ENCODE measurements at regions not wholly inside any gene's neighbourhood (a gene's known extent, or its start where the extent isn't known, plus 50 kb on each side); places are given as distances from the start of the nearest gene placed in this dataset.

DNA sequence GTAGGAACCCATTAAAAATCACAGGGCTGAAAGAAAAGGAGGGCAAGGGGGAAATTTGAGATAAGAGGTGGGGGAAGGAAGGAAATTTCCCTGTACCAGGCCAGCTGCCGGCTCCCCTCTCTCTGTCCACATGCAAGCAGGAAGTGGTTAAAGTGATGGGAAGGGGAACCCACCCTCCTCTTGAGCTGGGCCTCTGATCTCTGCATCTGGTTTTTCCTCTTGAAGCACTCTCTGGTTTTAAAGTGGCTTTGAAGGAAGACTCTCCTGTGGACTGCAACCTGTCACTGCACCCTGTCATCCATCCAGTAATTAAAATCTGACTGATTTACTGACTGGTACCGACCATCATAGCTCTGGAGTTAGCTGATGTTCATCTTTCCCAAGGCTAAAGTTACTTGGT lies 239.6 kb downstream of the TSHZ3 start:
- H2AFZ ChIP-seq (ENCODE audit: low read depth, low read length): no peak overlapping the region
- no peaks in the 10 kb centered on the region for H3K27me3 ChIP-seq (ENCODE audit: insufficient read depth, low read length)
- H3K4me3 ChIP-seq (ENCODE audit: low read length): no peak overlapping the region
- H3K36me3 ChIP-seq (ENCODE audit: insufficient read depth, low read length): no peaks in the 10 kb centered on the region
- no peaks in the 10 kb centered on the region for H3K9me3 ChIP-seq (ENCODE audit: low read length)
- H3K4me1 ChIP-seq (ENCODE audit: insufficient read depth, low read length): no peaks in the 10 kb centered on the region

DNA sequence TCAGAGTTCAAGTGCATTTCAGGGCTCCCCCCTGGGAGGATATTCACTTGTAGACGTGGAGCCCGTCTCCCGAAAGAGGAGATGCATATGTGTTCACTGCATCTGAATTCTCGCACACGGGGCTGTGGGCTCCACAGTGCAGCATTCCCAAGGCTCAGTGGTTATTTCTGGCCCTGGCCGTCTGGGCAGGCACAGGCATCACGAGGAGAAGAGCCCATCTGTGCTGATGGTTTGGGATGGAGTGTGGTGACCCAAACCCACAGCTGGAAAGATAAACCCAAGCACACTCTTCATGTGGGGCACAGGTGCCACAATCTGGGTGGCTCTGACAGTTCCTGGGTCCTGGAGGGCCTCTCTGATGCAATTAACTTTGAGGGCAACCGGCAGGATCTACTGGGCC lies 242.1 kb downstream of the TSHZ3 start:
- H3K4me3 ChIP-seq (ENCODE audit: low read length): no peak overlapping the region
- no peaks in the 10 kb centered on the region for H3K27me3 ChIP-seq (ENCODE audit: insufficient read depth, low read length)
- H3K36me3 ChIP-seq (ENCODE audit: insufficient read depth, low read length): no peaks in the 10 kb centered on the region

DNA sequence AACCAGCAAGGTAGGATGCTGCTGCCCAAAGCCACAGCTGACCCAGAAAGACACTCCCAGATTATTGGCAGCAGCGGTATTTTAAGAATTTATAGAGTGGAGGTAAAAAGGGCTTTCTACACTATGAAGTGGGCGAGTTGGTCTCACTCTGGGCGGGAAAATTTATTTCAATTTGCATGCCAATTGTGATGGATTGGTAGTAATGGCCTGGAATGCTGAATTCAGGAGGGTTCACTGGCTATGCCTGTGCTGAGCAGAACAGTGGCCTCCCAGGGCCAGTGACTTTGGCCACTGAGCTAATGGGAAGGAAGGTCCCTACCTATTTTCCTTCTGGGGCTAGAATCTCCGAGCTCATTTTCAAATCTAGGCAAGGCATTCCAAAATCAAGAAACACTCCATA lies 243.5 kb downstream of the TSHZ3 start:
- Histone ChIP-seq H3K9me3 (ENCODE audit: low read length) (no peaks in the 10 kb centered on the region), H2AFZ (ENCODE audit: low read depth, low read length) (no peak overlapping the region), H3K4me1 (ENCODE audit: insufficient read depth, low read length) (no peaks in the 10 kb centered on the region), H3K4me3 (ENCODE audit: low read length) (no peak overlapping the region), H3K36me3 (ENCODE audit: insufficient read depth, low read length) (no peaks in the 10 kb centered on the region), H3K27me3 (ENCODE audit: insufficient read depth, low read length) (no peaks in the 10 kb centered on the region)

More for the DNA sequence above, 242.1 kb downstream of the TSHZ3 start:
- no peak overlapping the region for H2AFZ ChIP-seq (ENCODE audit: low read depth, low read length)
- H3K9me3 ChIP-seq (ENCODE audit: low read length): no peaks in the 10 kb centered on the region
- H3K4me1 ChIP-seq (ENCODE audit: insufficient read depth, low read length): no peaks in the 10 kb centered on the region

DNA sequence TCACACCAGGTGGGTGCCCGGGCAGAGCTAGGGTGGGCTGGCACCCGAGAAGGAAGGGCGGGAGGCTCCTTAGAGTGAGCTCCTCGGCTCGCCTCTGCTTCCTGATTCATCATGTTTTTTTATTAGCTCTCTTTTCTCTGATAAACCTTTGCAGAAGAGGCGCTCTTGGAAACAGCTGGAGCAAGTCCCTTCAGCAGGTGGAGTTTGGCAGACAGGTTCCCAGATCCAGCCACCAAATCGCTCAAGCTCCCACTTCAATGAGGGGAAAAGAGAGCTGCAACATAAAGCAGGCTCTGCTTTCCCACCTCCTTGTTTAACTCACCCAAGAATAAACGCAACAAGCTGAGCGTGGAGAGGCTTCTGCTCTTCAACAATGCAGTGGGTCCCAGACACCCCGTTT lies 244.8 kb downstream of the TSHZ3 start:
- no peaks in the 10 kb centered on the region for H3K9me3 ChIP-seq (ENCODE audit: low read length)
- no peak overlapping the region for H2AFZ ChIP-seq (ENCODE audit: low read depth, low read length)
- H3K4me1 ChIP-seq (ENCODE audit: insufficient read depth, low read length): no peaks in the 10 kb centered on the region
- no peak overlapping the region for H3K4me3 ChIP-seq (ENCODE audit: low read length)
- no peaks in the 10 kb centered on the region for H3K27me3 ChIP-seq (ENCODE audit: insufficient read depth, low read length)
- no peaks in the 10 kb centered on the region for H3K36me3 ChIP-seq (ENCODE audit: insufficient read depth, low read length)

DNA sequence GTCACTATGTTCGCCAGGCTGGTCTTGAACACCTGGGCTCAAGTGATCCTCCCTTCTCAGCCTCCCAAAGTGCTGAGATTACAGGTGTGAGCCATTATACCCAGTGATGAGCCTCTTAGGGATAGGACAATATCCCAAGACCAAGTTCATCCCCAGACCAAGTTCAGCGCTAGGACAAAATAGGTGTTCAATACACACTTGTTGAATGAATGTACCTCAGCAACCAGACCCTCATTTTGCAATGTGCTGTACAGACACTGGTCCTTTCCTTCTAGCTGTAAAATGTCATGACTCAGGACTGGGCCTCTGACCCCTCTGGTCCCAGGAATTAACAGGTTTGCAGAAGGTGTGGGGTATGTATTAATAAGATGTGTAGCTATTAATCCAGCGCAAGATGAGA lies 246.0 kb downstream of the TSHZ3 start:
- H3K27me3 ChIP-seq (ENCODE audit: insufficient read depth, low read length): no peaks in the 10 kb centered on the region
- H3K4me3 ChIP-seq (ENCODE audit: low read length): no peak overlapping the region
- no peaks in the 10 kb centered on the region for H3K9me3 ChIP-seq (ENCODE audit: low read length)
- H2AFZ ChIP-seq (ENCODE audit: low read depth, low read length): no peak overlapping the region
- no peaks in the 10 kb centered on the region for H3K4me1 ChIP-seq (ENCODE audit: insufficient read depth, low read length)
- no peaks in the 10 kb centered on the region for H3K36me3 ChIP-seq (ENCODE audit: insufficient read depth, low read length)

DNA sequence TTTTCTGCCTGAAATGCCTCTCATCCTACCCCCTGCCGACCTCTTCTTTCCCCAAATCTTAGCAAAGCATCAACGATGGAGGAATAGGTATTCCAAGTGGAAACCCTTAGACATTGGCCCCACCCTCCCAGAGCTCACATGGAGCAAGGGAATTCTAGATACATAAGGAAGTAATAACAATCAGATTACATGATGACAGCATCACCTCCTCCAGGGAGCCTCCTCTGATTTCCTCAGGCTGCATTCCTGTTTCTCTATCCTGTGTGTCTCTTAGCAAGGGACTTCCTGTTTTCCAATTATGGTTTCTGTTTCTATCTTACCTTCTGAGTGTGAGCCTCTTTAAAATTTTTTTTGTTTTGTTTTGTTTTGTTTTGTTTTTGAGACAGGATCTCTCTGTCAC lies 246.6 kb downstream of the TSHZ3 start:
- H3K9me3 ChIP-seq (ENCODE audit: low read length): no peaks in the 10 kb centered on the region
- H3K36me3 ChIP-seq (ENCODE audit: insufficient read depth, low read length): no peaks in the 10 kb centered on the region
- no peak overlapping the region for H3K4me3 ChIP-seq (ENCODE audit: low read length)
- H3K4me1 ChIP-seq (ENCODE audit: insufficient read depth, low read length): no peaks in the 10 kb centered on the region
- H3K27me3 ChIP-seq (ENCODE audit: insufficient read depth, low read length): no peaks in the 10 kb centered on the region
- H2AFZ ChIP-seq (ENCODE audit: low read depth, low read length): no peak overlapping the region

DNA sequence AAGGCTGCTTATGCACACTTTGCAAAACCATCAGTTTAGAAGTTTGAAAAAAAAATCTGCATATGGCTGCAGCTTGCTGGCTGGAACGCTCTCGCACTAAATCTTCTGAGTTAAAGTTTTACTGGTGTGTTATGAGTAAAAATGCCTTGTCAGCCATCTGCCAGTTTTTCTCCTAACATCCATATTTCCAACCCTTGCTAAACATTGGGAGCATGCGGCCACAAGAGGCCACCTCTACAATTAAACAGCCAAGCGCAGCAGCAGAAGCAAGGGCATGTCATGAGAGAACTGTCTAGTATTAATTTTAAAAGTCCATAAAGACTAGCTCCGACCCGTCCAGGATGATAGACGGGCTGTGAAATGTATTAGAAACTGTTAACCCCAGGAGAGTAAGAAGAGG lies 248.3 kb downstream of the TSHZ3 start:
- Histone ChIP-seq H3K4me1 (ENCODE audit: insufficient read depth, low read length) (no peaks in the 10 kb centered on the region), H3K27me3 (ENCODE audit: insufficient read depth, low read length) (no peaks in the 10 kb centered on the region), H3K36me3 (ENCODE audit: insufficient read depth, low read length) (no peaks in the 10 kb centered on the region), H2AFZ (ENCODE audit: low read depth, low read length) (no peak overlapping the region), H3K4me3 (ENCODE audit: low read length) (no peak overlapping the region), H3K9me3 (ENCODE audit: low read length) (no peaks in the 10 kb centered on the region)

DNA sequence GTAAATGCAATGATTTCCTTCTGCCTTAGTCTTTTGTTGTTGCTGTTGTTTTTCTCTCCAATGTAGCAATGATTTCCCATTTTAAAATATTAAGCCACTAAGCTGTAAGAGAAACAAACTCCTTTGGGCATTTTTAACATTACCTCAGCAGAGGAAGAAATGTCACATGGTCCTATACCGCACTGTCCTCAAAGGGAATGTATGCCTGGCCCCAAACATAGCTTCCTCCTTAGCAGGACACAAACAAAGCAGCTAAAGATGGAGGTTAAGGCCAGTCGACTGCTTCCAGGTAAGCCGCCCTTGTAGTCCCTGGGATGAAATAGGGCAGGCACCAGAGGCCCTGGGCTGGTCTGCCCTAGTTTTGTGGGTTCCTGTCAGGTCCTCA lies 249.0 kb downstream of the TSHZ3 start:
- Histone ChIP-seq H3K4me1 (ENCODE audit: insufficient read depth, low read length) (no peaks in the 10 kb centered on the region), H2AFZ (ENCODE audit: low read depth, low read length) (no peak overlapping the region), H3K27me3 (ENCODE audit: insufficient read depth, low read length) (no peaks in the 10 kb centered on the region), H3K4me3 (ENCODE audit: low read length) (no peak overlapping the region), H3K9me3 (ENCODE audit: low read length) (no peaks in the 10 kb centered on the region), H3K36me3 (ENCODE audit: insufficient read depth, low read length) (no peaks in the 10 kb centered on the region)

DNA sequence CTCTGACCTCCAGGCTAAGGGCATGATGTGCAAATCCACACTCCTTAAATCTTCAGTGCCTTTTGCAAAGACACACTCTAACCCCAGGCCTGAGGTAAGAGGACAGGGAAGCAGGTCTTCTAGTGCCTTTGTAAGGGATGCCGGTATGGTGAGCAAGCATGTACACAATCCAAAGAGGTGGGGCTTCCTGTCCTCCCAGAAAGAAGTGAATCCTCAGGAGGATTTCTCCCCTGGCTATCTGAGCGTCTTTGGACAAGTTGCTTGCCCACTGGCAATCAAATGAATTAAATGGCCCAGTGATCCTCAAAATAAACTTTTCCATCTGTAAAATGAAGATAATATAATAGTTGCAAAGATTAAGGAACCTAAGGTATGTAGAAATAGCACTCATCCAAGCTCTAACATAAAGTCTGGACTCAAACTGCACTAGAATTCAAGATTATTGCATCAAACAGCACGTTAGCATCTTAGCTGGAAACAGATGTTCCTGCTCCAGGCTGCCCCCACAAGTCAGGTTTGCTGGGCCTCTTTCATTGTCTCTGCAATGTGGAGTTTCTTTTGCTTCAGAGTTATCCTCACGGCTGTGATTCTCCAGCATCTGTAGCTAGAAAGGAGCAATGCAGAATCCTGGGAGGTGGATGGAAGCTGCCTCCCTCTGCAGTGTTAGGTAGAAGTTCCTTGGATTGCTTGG lies 249.6 kb downstream of the TSHZ3 start:
- Histone ChIP-seq H3K36me3 (ENCODE audit: insufficient read depth, low read length) (no peaks in the 10 kb centered on the region), H3K4me3 (ENCODE audit: low read length) (no peak overlapping the region), H3K4me1 (ENCODE audit: insufficient read depth, low read length) (no peaks in the 10 kb centered on the region), H3K9me3 (ENCODE audit: low read length) (no peaks in the 10 kb centered on the region), H3K27me3 (ENCODE audit: insufficient read depth, low read length) (no peaks in the 10 kb centered on the region), H2AFZ (ENCODE audit: low read depth, low read length) (no peak overlapping the region)

DNA sequence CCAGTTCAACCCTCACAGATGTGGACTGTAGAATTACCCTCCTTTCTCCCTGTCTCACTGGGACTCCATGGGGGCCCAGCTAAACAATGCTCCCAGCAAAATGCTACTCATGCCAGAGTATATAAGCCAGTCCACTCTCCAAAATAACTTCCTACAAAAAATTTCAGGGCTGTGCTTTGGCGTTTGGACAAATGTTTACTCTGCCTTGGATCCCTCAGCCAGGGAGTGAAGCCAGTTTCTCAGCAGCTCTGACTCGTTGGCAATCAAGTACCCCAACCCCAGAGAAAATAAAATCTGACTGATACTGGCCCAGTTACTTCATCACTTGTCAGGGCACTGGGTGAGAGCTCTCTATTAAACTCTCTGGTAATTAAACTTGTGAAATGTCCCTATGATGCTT lies 250.4 kb downstream of the TSHZ3 start:
- H3K36me3 ChIP-seq (ENCODE audit: insufficient read depth, low read length): no peaks in the 10 kb centered on the region
- no peaks in the 10 kb centered on the region for H3K4me1 ChIP-seq (ENCODE audit: insufficient read depth, low read length)
- no peaks in the 10 kb centered on the region for H3K27me3 ChIP-seq (ENCODE audit: insufficient read depth, low read length)
- H3K9me3 ChIP-seq (ENCODE audit: low read length): no peaks in the 10 kb centered on the region
- H3K4me3 ChIP-seq (ENCODE audit: low read length): no peak overlapping the region
- H2AFZ ChIP-seq (ENCODE audit: low read depth, low read length): no peak overlapping the region

DNA sequence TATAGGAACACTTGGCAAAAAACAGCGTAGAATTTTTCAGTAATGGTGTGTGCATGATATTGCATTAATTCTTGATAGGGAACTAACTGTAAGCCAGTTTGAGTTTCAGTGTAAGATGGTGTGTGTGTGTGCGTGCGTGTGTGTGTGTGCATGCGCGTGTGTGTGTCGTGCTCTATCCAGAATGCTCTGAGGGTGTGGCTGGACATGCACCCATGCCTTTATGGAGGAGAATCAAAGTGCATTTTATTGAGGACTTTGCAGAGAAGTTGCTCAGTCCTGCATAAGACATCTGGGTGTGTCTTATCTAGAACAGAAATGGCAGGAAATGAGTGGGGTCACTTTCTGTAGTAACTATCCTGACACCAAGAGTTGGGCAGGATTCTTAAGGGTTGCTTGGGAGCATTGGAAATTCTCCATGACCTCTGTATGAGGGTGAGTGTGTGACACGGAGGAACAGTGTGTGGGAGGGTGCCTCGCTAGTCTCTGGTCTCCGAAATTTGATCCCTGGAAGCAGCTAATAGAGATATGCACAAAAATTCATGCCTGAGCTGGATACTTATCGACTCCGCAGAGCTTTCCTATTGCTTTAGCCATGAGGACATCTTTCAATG lies 252.2 kb downstream of the TSHZ3 start:
- Histone ChIP-seq H3K27me3 (ENCODE audit: insufficient read depth, low read length) (no peaks in the 10 kb centered on the region), H3K36me3 (ENCODE audit: insufficient read depth, low read length) (no peaks in the 10 kb centered on the region), H2AFZ (ENCODE audit: low read depth, low read length) (no peak overlapping the region), H3K4me1 (ENCODE audit: insufficient read depth, low read length) (no peaks in the 10 kb centered on the region), H3K4me3 (ENCODE audit: low read length) (no peak overlapping the region), H3K9me3 (ENCODE audit: low read length) (no peaks in the 10 kb centered on the region)

DNA sequence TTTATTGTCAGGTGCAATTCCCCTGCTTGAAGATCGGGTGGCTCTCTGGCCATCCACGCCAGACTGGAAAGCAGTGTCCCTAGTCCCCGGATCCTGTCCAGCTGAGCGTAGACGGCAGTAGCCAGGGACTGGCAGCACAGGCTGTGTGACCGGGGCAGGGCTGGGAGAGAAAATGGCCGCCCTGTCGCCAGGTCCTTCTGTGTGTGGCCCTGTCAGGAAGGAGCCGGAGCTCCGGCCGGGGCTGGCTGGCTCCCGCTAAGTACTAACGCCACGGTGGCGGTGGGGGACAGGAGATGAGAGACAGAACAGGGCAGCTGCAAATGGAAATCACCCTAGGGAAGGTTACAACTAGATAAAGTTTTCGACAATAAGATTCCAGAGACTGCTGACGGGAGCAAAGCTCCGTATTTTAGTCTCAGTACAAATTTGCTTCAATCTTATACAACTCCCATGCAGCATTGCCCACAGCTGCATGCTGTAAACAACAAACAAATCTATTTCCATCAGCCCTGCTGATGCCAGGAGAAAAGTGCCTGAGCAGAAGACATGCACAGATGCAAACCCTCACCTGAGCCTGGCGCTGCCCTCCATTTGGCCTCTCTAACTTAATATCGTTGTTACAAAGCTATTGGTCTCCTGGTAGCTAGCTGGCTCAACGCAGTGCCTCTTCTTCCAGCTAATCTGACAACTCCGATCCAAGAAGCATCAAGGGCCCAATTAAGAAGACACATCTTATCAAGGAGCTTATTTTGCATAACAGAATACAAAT lies 253.0 kb downstream of the TSHZ3 start:
- no peaks in the 10 kb centered on the region for H3K27me3 ChIP-seq (ENCODE audit: insufficient read depth, low read length)

DNA sequence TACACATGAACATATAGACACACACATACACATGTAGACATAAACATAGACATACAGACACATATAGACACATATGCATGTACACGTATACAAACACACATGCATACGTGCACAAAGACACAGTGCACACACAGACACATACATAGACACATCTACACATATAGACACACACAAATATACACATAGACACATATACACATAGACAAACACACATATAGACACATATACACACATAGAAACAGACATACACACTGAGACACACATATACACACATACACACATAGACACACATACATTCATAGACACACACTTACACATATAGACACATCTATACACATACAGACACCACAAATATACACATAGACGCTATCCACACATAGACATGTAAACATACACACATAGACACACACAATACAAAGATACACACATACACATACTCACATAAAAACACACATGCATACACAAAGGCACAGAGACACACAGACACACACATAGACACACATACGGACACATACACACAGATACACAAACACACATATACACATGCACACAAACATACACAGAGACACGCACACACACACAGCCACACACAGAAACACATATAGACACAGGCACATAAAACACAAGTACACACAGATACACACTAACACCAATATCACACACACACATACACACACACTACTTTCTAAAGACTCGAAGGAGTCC lies 254.0 kb downstream of the TSHZ3 start:
- Histone ChIP-seq H3K4me1 (ENCODE audit: insufficient read depth, low read length) (no peaks in the 10 kb centered on the region), H3K27me3 (ENCODE audit: insufficient read depth, low read length) (no peaks in the 10 kb centered on the region), H3K36me3 (ENCODE audit: insufficient read depth, low read length) (no peaks in the 10 kb centered on the region), H3K9me3 (ENCODE audit: low read length) (no peaks in the 10 kb centered on the region), H3K4me3 (ENCODE audit: low read length) (no peak overlapping the region), H2AFZ (ENCODE audit: low read depth, low read length) (no peak overlapping the region)

More for the DNA sequence above, 253.0 kb downstream of the TSHZ3 start:
- Histone ChIP-seq H2AFZ (ENCODE audit: low read depth, low read length) (peak overlapping the region; percentile 33), H3K36me3 (ENCODE audit: insufficient read depth, low read length) (no peaks in the 10 kb centered on the region), H3K4me1 (ENCODE audit: insufficient read depth, low read length) (no peaks in the 10 kb centered on the region), H3K9me3 (ENCODE audit: low read length) (no peaks in the 10 kb centered on the region), H3K4me3 (ENCODE audit: low read length) (no peak overlapping the region)
